HG03571 (cell line): ENCODE measurements at regions not wholly inside any gene's neighbourhood (a gene's known extent, or its start where the extent isn't known, plus 50 kb on each side); places are given as distances from the start of the nearest gene placed in this dataset.

ENCODE experiments used
- ATAC-seq: cut with Tn5 transposase; IDR thresholded peaks from one replicate; pipeline ENCODE4 v1.9.1; 2021; ENCODE audit not compliant: unreplicated experiment

GRCh38 chr3:109897734-109898133 lies 560.4 kb upstream of the DPPA4 start:
- ATAC-seq = no peak

- no peak for ATAC-seq
These were observed 562.6 kb upstream of the DPPA4 start for GRCh38 chr3:109899925-109900324.

GRCh38 chr3:109900783-109901182 lies 563.4 kb upstream of the DPPA4 start:
- no peak for ATAC-seq

GRCh38 chr3:109902549-109902948 lies 565.2 kb upstream of the DPPA4 start:
- no peak for ATAC-seq

- ATAC-seq = no peak
These were observed 565.8 kb upstream of the DPPA4 start for GRCh38 chr3:109903100-109903499.

- no peak for ATAC-seq
These were observed 573.4 kb upstream of the DPPA4 start for GRCh38 chr3:109910772-109911171.

- ATAC-seq = no peak
These were observed 581.4 kb upstream of the DPPA4 start for GRCh38 chr3:109918740-109919139.

- no peak for ATAC-seq
These were observed 583.4 kb upstream of the DPPA4 start for GRCh38 chr3:109920749-109921148.

GRCh38 chr3:109921509-109921908 lies 584.2 kb upstream of the DPPA4 start:
- no peak for ATAC-seq

GRCh38 chr3:109922856-109923255 lies 585.5 kb upstream of the DPPA4 start:
- no peak for ATAC-seq

- no peak for ATAC-seq
These were observed 586.1 kb upstream of the DPPA4 start for GRCh38 chr3:109923431-109923830.

- no peak for ATAC-seq
These were observed 586.9 kb upstream of the DPPA4 start for GRCh38 chr3:109924196-109924595.

- no peak for ATAC-seq
These were observed 589.0 kb upstream of the DPPA4 start for GRCh38 chr3:109926376-109926775.

- no peak for ATAC-seq
These were observed 589.8 kb upstream of the DPPA4 start for GRCh38 chr3:109927161-109927560.

- no peak for ATAC-seq
These were observed 590.4 kb upstream of the DPPA4 start for GRCh38 chr3:109927726-109928125.

GRCh38 chr3:109930582-109930981 lies 593.2 kb upstream of the DPPA4 start:
- ATAC-seq = no peak

- ATAC-seq = no peak
These were observed 596.2 kb upstream of the DPPA4 start for GRCh38 chr3:109933576-109933975.

- ATAC-seq = no peak
These were observed 602.5 kb upstream of the DPPA4 start for GRCh38 chr3:109939817-109940216.

GRCh38 chr3:109943181-109943580 lies 605.8 kb upstream of the DPPA4 start:
- no peak for ATAC-seq

- ATAC-seq = no peak
These were observed 607.5 kb upstream of the DPPA4 start for GRCh38 chr3:109944836-109945235.

- ATAC-seq = no peak
These were observed 615.6 kb upstream of the DPPA4 start for GRCh38 chr3:109952924-109953323.

- ATAC-seq = no peak
These were observed 626.5 kb upstream of the DPPA4 start for GRCh38 chr3:109963831-109964230.

GRCh38 chr3:109973733-109974132 lies 636.4 kb upstream of the DPPA4 start:
- no peak for ATAC-seq

- no peak for ATAC-seq
These were observed 640.6 kb upstream of the DPPA4 start for GRCh38 chr3:109977897-109978296.
